Gastrocnemius medialis (tissue), 4 donors: ENCODE measurements at regions not wholly inside any gene's neighbourhood (a gene's known extent, or its start where the extent isn't known, plus 50 kb on each side); places are given as distances from the start of the nearest gene placed in this dataset.

Experiments used
- CTCF ChIP-seq, 5 experiments: fragments of 450-650 bp in 3 of 5; fragments of 200-600 bp in 2 of 5; sonication (generic) in 2 of 5; IDR thresholded peaks in 4 of 5; conservative IDR thresholded peaks in 1 of 5; 1 replicate in 4 of 5; 2 replicates in 1 of 5; pipeline ENCODE4 v1.5.1; 2016 to 2019; ENCODE audit warnings: antibody characterized with exemption in 5 of 5, mild to moderate bottlenecking in 3 of 5, moderate library complexity in 3 of 5
- POLR2A ChIP-seq, 2 donors: fragments of 450-650 bp; IDR thresholded peaks; one replicate each; pipeline ENCODE4 v1.6.1; 2017; ENCODE audit warnings: antibody characterized with exemption in 2 of 2, mild to moderate bottlenecking in 2 of 2, moderate library complexity in 2 of 2

GRCh38 chr2:157055660-157056199, 201.8 kb upstream of the GALNT5 start:
- TF ChIP-seq CTCF (IDR thresholded peaks at IDR 0.05 in 4 of 5, conservative IDR thresholded peaks at IDR 0.05 in 1 of 5) (peak in 1 of 5 experiments; percentile 30), POLR2A (IDR thresholded peaks at IDR 0.05) (no peak)
